ENCODE measurements at regions not wholly inside any gene's neighbourhood (a gene's known extent, or its start where the extent isn't known, plus 50 kb on each side); places are given as distances from the start of the nearest gene placed in this dataset.
A peak's percentile ranks its signal among the peaks of the same experiment; 100 is the strongest.
"Not testable (repeated sequence)": the region's sequence is repeated elsewhere in the genome, so short reads cannot be mapped to it uniquely, and the experiment has no call there.

GRCh38 chr18:75775121-75775520 is 347.6 kb upstream of the SMIM21 start:
- DNase-seq (ENCODE audit: low read depth in 2 of 3, low spot score in 2 of 3) = no peak

GRCh38 chr18:75773618-75774017 is 346.1 kb upstream of the SMIM21 start:
- DNase-seq (ENCODE audit: low read depth in 2 of 3, low spot score in 2 of 3) = no peak

GRCh38 chr18:75762758-75763157 is 335.3 kb upstream of the SMIM21 start:
- DNase-seq (ENCODE audit: low read depth in 2 of 3, low spot score in 2 of 3) = no peak

GRCh38 chr18:75760208-75760607 is 332.7 kb upstream of the SMIM21 start:
- no peak for DNase-seq (ENCODE audit: low read depth in 2 of 3, low spot score in 2 of 3)

GRCh38 chr18:75757951-75758350 is 330.4 kb upstream of the SMIM21 start:
- no peak for DNase-seq (ENCODE audit: low read depth in 2 of 3, low spot score in 2 of 3)

- no peak for DNase-seq (ENCODE audit: low read depth in 2 of 3, low spot score in 2 of 3)
These were observed 326.9 kb upstream of the SMIM21 start for GRCh38 chr18:75754433-75754832.

GRCh38 chr18:75753753-75754152 is 326.2 kb upstream of the SMIM21 start:
- DNase-seq (ENCODE audit: low read depth in 2 of 3, low spot score in 2 of 3) = no peak

GRCh38 chr18:75752740-75753263 is 325.3 kb upstream of the SMIM21 start:
- DNase-seq (ENCODE audit: low read depth in 2 of 3, low spot score in 2 of 3) = no peak

- no peak for DNase-seq (ENCODE audit: low read depth in 2 of 3, low spot score in 2 of 3)
These were observed 317.6 kb upstream of the SMIM21 start for GRCh38 chr18:75745147-75745546.

GRCh38 chr18:75742516-75742915 is 315.0 kb upstream of the SMIM21 start:
- DNase-seq (ENCODE audit: low read depth in 2 of 3, low spot score in 2 of 3) = no peak

GRCh38 chr18:75739682-75740081 is 312.2 kb upstream of the SMIM21 start:
- DNase-seq (ENCODE audit: low read depth in 2 of 3, low spot score in 2 of 3) = no peak

GRCh38 chr18:75735291-75735690 is 307.8 kb upstream of the SMIM21 start:
- no peak for DNase-seq (ENCODE audit: low read depth in 2 of 3, low spot score in 2 of 3)

GRCh38 chr18:75730249-75730648 is 302.7 kb upstream of the SMIM21 start:
- no peak for DNase-seq (ENCODE audit: low read depth in 2 of 3, low spot score in 2 of 3)

GRCh38 chr18:75728621-75729020 is 301.1 kb upstream of the SMIM21 start:
- DNase-seq (ENCODE audit: low read depth in 2 of 3, low spot score in 2 of 3) = no peak

GRCh38 chr18:75727456-75727855 is 300.0 kb upstream of the SMIM21 start:
- peak in 2 of 3 donors; percentile 17 to 34 for DNase-seq (ENCODE audit: low read depth in 2 of 3, low spot score in 2 of 3)

GRCh38 chr18:75723521-75724340 is 296.2 kb upstream of the SMIM21 start:
- no peak for DNase-seq (ENCODE audit: low read depth in 2 of 3, low spot score in 2 of 3)

GRCh38 chr18:75714766-75715165 is 287.3 kb upstream of the SMIM21 start:
- peak in 1 of 3 donors; percentile 25 for DNase-seq (ENCODE audit: low read depth in 2 of 3, low spot score in 2 of 3)

GRCh38 chr18:75712124-75712867 is 284.8 kb upstream of the SMIM21 start:
- DNase-seq (ENCODE audit: low read depth in 2 of 3, low spot score in 2 of 3) = not testable (repeated sequence)

GRCh38 chr18:75700561-75700960 is 273.1 kb upstream of the SMIM21 start:
- DNase-seq (ENCODE audit: low read depth in 2 of 3, low spot score in 2 of 3) = no peak

- no peak for DNase-seq (ENCODE audit: low read depth in 2 of 3, low spot score in 2 of 3)
These were observed 271.4 kb upstream of the SMIM21 start for GRCh38 chr18:75698861-75699260.

GRCh38 chr18:75697493-75697892 is 270.0 kb upstream of the SMIM21 start:
- DNase-seq (ENCODE audit: low read depth in 2 of 3, low spot score in 2 of 3) = no peak

- DNase-seq (ENCODE audit: low read depth in 2 of 3, low spot score in 2 of 3) = no peak
These were observed 268.9 kb upstream of the SMIM21 start for GRCh38 chr18:75696391-75696790.
